SK-N-DZ (cell line): ENCODE measurements at regions not wholly inside any gene's neighbourhood (a gene's known extent, or its start where the extent isn't known, plus 50 kb on each side); places are given as distances from the start of the nearest gene placed in this dataset.

Experiments
- DNase-seq: peaks from one replicate; pipeline ENCODE4 v3.0.0-alpha.2; 2015; ENCODE audit warnings: low spot score

GRCh38 chr9:3161912-3162311, 318.0 kb upstream of the PUM3 start:
- no peak for DNase-seq

- no peak for DNase-seq
These were observed 313.1 kb upstream of the PUM3 start for GRCh38 chr9:3157011-3157410.

GRCh38 chr9:3151672-3152576, 308.0 kb upstream of the PUM3 start:
- DNase-seq, result no peak

GRCh38 chr9:3150074-3150473, 306.2 kb upstream of the PUM3 start:
- DNase-seq, result no peak

GRCh38 chr9:3138231-3139229, 294.6 kb upstream of the PUM3 start:
- DNase-seq, result no peak

- DNase-seq, result no peak
These were observed 293.4 kb upstream of the PUM3 start for GRCh38 chr9:3137347-3137695.

- no peak for DNase-seq
These were observed 292.9 kb upstream of the PUM3 start for GRCh38 chr9:3136686-3137346.

GRCh38 chr9:3136230-3136629, 292.3 kb upstream of the PUM3 start:
- DNase-seq, result no peak

GRCh38 chr9:3127564-3127963, 283.7 kb upstream of the PUM3 start:
- no peak for DNase-seq

GRCh38 chr9:3125602-3126405, 281.9 kb upstream of the PUM3 start:
- no peak for DNase-seq

- no peak for DNase-seq
These were observed 280.1 kb upstream of the PUM3 start for GRCh38 chr9:3124001-3124400.

GRCh38 chr9:3118081-3118480, 274.2 kb upstream of the PUM3 start:
- DNase-seq, result no peak

GRCh38 chr9:3099646-3100045, 255.8 kb upstream of the PUM3 start:
- DNase-seq, result no peak

- DNase-seq, result no peak
These were observed 244.3 kb upstream of the PUM3 start for GRCh38 chr9:3088219-3088618.

GRCh38 chr9:3087697-3088096, 243.8 kb upstream of the PUM3 start:
- no peak for DNase-seq

- no peak for DNase-seq
These were observed 237.1 kb upstream of the PUM3 start for GRCh38 chr9:3080951-3081350.

GRCh38 chr9:3074247-3074646, 230.4 kb upstream of the PUM3 start:
- no peak for DNase-seq

- no peak for DNase-seq
These were observed 222.7 kb upstream of the PUM3 start for GRCh38 chr9:3066591-3066990.

GRCh38 chr9:3059781-3060468, 216.0 kb upstream of the PUM3 start:
- no peak for DNase-seq

GRCh38 chr9:3058409-3058808, 214.5 kb upstream of the PUM3 start:
- no peak for DNase-seq
